ENCODE measurements at regions not wholly inside any gene's neighbourhood (a gene's known extent, or its start where the extent isn't known, plus 50 kb on each side); places are given as distances from the start of the nearest gene placed in this dataset.

GRCh38 chr12:75583355-75583754 lies 71.9 kb upstream of the KRR1 start:
- POLR2A ChIA-PET: interaction anchor here (0.8 kb wide), 1 partner anchor 11 kb away, joined by 3 read pairs; no protein-coding TSS in a partner anchor
- H3K9me3 ChIP-seq: no peaks in the 10 kb centered on the region
- H3K4me1 ChIP-seq: peaks cover 21% of the 10 kb centered on the region
- no peak for TF ChIP-seq MAFK (IDR thresholded peaks at IDR 0.05; ENCODE audit: partially characterized antibody)
- TF ChIP-seq PHF8 (IDR thresholded peaks at IDR 0.05; ENCODE audit: borderline replicate concordance, low read depth): no peak
- TF ChIP-seq CTCF (IDR thresholded peaks at IDR 0.05): no peak
- no peak for TF ChIP-seq GATA3 (IDR thresholded peaks at IDR 0.05; ENCODE audit: borderline replicate concordance)
- TF ChIP-seq RNF2 (IDR thresholded peaks at IDR 0.05; ENCODE audit: borderline replicate concordance, low read depth): no peak
- TF ChIP-seq NFE2L2 (conservative IDR thresholded peaks at IDR 0.05; ENCODE audit: low read length): no peak
- no peak for TF ChIP-seq FOXS1 (CRISPR knock-in tag; IDR thresholded peaks at IDR 0.05)
- TF ChIP-seq USF2 (IDR thresholded peaks at IDR 0.05): no peak
- no peak overlapping the region for H3K4me2 ChIP-seq
- FAIRE-seq: no peak
- H3K27ac ChIP-seq: no peak overlapping the region
- ATAC-seq: no peak
- CTCF ChIA-PET: interaction anchor here (0.6 to 1.6 kb wide), 6 partner anchors 8 to 765 kb away, joined by 3 to 4 read pairs (median 3); partner anchors contain the start of gene BBS10
- no peak for DNase-seq (ENCODE audit: low read depth in 1 of 2, low spot score in 1 of 2)
- no peak overlapping the region for H3K4me3 ChIP-seq
- WGBS (ENCODE audit: missing lambda C conversion rate): 81% methylated on average over 3 of the region's 3 CpGs

- peaks cover 23% of the 10 kb centered on the region for H3K4me1 ChIP-seq
- H3K4me3 ChIP-seq: no peak overlapping the region
- POLR2A ChIA-PET: no interaction called here
- ATAC-seq: no peak
- WGBS (ENCODE audit: missing lambda C conversion rate): 93% methylated on average over 3 of the region's 3 CpGs
- H3K27ac ChIP-seq: no peak overlapping the region
- H3K4me2 ChIP-seq: no peak overlapping the region
- H3K9me3 ChIP-seq: no peaks in the 10 kb centered on the region
- DNase-seq (ENCODE audit: low read depth in 1 of 2, low spot score in 1 of 2): no peak
- TF ChIP-seq ESRRA (IDR thresholded peaks at IDR 0.05; ENCODE audit: borderline replicate concordance, low read length) (no peak), REST (IDR thresholded peaks at IDR 0.05) (no peak), RNF2 (IDR thresholded peaks at IDR 0.05; ENCODE audit: borderline replicate concordance, low read depth) (no peak), CHD2 (IDR thresholded peaks at IDR 0.05; ENCODE audit: low read length, partially characterized antibody) (no peak), NPAS2 (CRISPR knock-in tag; IDR thresholded peaks at IDR 0.05; ENCODE audit: borderline replicate concordance) (no peak), KDM5A (IDR thresholded peaks at IDR 0.05) (no peak), HOXB5 (CRISPR knock-in tag; IDR thresholded peaks at IDR 0.05) (no peak), TFCP2L1 (CRISPR knock-in tag; IDR thresholded peaks at IDR 0.05) (no peak), FOSB (CRISPR knock-in tag; IDR thresholded peaks at IDR 0.05) (no peak), NFE2L2 (conservative IDR thresholded peaks at IDR 0.05; ENCODE audit: low read length) (no peak), SREBF2 (IDR thresholded peaks at IDR 0.05) (no peak), HOXB13 (CRISPR knock-in tag; IDR thresholded peaks at IDR 0.05; ENCODE audit: low read depth) (no peak)
- FAIRE-seq: no peak
- CTCF ChIA-PET: interaction anchor here (1.1 to 1.3 kb wide), 2 partner anchors 19 to 42 kb away, joined by 3 read pairs; no protein-coding TSS in a partner anchor
Observed at GRCh38 chr12:75581515-75581914, 70.1 kb upstream of the KRR1 start.
